ENCODE measurements at regions not wholly inside any gene's neighbourhood (a gene's known extent, or its start where the extent isn't known, plus 50 kb on each side); places are given as distances from the start of the nearest gene placed in this dataset.

DNA sequence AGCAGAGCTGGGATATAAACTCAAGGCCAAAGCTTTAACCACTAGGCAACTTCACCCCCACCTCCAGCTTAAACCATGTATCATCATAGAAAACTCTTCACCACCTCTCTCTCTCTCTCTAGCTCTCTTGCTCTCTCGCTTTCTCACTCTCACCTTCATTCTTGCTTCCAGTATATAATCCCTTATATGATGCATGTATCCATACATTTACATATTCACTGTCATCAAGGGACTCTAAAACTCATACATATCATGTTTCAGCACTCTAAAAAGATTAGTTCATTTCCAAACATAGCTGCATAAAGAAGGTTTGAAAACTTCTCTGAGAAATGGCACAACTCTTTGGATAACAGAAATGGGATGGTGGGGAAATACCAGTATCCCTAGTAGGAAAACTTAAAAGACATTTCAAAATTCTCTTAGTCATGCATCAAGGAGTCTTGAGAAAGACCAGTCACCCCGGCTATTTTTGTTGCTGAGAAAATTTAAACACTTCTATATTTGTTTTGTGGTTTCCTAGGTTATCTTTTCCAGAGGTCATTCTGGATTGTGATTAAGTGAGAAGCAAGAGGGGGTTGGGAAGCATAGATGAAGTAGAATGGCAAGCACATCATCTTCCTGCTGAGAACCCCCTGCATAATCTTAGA is 447.8 kb upstream of the THBS1 start:
- DNase-seq (ENCODE audit: low spot score in 2 of 2): no peak
- no peak for FAIRE-seq

DNA sequence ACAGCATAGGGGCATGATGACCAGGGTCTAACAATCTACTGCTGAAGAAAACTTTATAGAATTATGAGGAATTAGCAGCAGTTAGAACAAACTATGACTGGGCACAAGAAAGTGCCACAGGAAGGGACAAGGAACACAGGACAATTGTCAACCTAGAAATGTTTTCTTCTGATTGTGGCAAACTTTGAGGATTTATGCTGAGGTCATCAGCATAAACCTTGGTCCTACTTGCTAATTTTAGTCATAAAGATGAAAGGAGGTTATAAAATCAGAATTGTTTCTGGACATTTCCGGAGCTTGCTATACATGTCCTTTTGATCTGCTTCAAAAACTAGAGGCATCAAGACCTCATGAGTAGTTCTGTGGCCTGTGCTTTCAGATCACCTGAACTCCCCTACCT is 446.6 kb upstream of the THBS1 start:
- no peak for DNase-seq (ENCODE audit: low spot score in 2 of 2)
- no peak for FAIRE-seq

DNA sequence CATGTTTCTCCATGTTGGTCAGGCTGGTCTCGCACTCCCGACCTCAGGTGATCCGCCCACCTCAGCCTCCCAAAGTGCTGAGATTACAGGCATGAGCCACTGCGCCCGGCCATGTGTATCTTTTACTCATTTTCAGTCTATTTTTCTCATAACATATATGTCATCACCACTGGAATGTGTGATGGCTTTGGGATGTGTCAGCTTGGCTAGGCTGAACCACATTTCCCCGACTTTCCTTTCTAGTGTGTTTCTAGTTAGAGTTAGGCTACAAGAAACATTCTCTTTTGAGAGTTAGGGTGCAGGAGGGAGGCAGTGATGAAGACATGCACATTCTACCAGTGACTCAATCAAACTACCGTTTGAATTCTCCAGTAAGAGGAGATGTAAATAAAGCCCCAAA is 444.9 kb upstream of the THBS1 start:
- FAIRE-seq (no peak), DNase-seq (ENCODE audit: low spot score in 2 of 2) (no peak)

DNA sequence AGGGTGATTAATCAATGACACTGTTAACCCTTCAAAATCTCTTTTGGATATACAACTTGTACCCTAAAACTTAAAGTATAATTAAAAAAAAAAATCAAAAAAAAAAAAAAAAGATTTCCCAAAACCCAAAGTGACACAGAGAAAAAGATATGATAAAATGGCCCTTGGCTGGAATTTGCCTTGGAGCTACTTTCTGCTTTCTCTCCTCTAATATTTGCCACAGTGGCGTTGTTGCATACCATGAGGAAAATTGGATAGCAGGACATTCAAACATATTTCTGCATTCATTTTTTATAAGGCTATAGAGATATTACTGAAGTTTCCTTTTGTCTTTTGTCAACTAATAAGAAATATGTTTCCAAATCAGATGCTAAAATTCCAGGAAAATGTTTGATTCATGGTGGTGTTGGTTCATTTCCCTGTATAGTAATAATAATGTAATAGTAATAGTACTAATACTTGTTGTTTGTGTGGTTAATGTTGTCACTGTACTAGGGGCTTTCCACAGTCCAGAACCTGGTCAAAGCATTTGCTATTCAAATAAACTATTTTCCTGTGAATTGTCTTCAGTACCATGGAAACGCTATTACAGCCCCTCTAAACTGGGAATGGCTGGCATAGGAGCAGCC is 441.3 kb upstream of the THBS1 start:
- DNase-seq (ENCODE audit: low spot score in 2 of 2): no peak
- FAIRE-seq: no peak

DNA sequence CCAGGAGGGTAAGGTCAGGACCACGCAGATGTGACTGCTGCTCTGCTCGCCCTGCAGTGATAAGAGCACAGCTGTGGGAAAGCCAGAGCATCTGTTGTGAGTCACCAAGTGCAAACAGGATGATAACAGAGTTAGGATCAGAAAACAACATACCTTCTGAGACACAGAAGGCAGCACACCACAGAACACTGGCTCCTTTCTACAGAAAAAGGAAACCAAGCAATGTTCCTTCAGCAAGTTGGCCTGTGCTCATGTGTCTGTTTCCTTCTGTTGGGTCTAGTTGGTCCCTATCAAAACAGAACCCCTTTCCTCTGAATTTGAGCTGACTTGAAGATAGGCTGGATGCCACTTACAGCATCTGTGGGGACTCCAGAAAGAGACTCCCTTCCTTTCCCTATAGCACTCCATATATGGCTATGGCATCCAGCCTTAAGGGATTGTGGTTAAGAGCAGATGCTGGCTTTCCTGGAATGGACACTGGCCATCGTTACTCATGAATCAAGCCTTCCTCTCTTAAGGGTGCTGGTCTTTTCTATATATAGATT is 440.7 kb upstream of the THBS1 start:
- no peak for FAIRE-seq
- DNase-seq (ENCODE audit: low spot score in 2 of 2): no peak

GRCh38 chr15:39142500-39142899 is 438.4 kb upstream of the THBS1 start:
- FAIRE-seq (no peak), DNase-seq (ENCODE audit: low spot score in 2 of 2) (no peak)

GRCh38 chr15:39143479-39143878 is 437.4 kb upstream of the THBS1 start:
- FAIRE-seq (no peak), DNase-seq (ENCODE audit: low spot score in 2 of 2) (no peak)

DNA sequence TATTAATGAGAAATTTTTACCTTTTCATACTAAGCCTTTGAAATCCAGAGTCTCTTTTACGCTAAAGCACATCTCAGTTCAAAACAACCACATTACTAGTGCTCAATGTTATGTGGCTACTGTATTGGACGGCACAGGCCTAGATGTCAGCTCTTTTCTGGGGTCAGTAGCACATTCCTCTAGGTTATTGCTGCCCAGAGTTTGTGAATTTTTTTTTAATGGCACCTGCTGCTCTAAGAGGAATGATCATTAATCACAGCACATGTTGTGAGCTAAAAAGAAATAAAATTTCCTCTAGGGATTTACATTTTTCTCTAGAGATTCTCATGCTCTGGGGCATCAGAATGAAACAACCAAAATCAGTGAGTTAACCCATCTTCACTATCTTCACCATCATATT is 436.8 kb upstream of the THBS1 start:
- FAIRE-seq: no peak
- no peak for DNase-seq (ENCODE audit: low spot score in 2 of 2)

- FAIRE-seq (no peak), DNase-seq (ENCODE audit: low spot score in 2 of 2) (no peak)
Observed at GRCh38 chr15:39144613-39145499, 436.0 kb upstream of the THBS1 start.

- FAIRE-seq: no peak
- no peak for DNase-seq (ENCODE audit: low spot score in 2 of 2)
Observed at GRCh38 chr15:39145854-39146625, 434.8 kb upstream of the THBS1 start.

DNA sequence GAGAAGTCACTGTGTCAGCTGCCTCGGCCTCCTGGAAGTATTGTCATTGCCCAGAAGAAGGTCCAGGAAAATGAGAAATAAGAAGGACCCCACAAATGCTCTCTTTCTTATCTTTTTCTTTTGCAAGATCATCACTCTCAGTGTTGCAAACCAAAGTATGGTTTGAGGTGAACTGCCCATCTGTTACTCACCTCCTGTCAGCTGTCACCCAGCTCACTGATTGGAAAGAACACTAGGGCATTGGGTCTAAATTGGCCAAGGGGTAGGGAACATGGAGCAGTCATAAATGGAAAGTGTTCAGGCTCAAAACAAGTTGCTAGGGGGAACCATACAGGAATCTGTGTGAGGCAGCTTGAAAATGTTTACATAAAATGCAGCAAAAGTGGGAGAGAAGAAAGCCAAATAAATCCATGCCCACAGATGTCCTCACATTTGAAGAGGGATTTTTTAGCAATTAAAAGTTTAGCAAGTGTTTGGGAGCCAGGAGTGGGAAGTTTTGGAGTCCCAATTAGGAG is 431.2 kb upstream of the THBS1 start:
- FAIRE-seq: no peak

DNA sequence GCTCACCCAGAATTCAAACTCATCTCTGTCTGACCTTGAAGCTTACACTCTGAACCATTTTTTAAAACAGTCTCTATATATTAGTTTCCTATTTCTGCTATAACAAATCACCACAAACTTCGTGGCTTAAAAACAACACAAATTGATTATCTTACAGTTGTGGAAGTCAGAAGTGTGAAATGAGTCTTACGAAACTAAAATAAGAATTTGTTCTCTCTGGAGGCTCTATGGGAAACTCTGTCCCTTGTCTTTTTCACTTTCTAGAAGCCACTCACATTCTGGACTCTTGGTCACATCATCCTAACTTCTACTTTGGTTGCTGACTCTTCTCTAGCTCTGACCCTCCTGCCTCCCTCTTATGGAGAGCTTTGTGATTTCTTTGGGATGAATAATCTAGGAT is 429.3 kb upstream of the THBS1 start:
- DNase-seq (ENCODE audit: low spot score in 2 of 2): no peak
- FAIRE-seq: no peak

More for the DNA sequence above, 431.2 kb upstream of the THBS1 start:
- no peak for DNase-seq (ENCODE audit: low spot score in 2 of 2)

- FAIRE-seq (no peak), DNase-seq (ENCODE audit: low spot score in 2 of 2) (no peak)
Observed at GRCh38 chr15:39153058-39153714, 427.7 kb upstream of the THBS1 start.

DNA sequence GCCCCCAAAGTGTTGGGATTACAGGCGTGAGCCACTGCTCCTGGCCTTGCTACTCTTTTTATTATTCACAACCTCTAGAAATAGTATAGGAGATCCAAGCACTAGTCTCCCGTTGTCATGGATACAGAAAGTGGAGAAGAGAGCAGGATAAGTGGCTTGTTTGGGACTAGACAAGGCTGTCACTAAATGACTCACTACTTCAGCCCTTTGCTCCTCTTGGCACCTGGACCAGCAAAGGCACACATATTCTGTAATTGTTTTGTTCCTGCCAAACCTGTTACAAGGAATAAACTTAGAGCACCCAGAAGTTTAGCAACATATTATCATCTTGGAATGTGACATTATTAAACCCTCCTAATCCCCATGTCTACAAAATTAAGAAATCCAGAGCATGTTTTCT is 427.2 kb upstream of the THBS1 start:
- peak in 1 of 2 donors; percentile 18 for DNase-seq (ENCODE audit: low spot score in 2 of 2)

GRCh38 chr15:39154227-39154638 is 426.6 kb upstream of the THBS1 start:
- FAIRE-seq (no peak), DNase-seq (ENCODE audit: low spot score in 2 of 2) (no peak)

More for the DNA sequence above, 427.2 kb upstream of the THBS1 start:
- FAIRE-seq: no peak

DNA sequence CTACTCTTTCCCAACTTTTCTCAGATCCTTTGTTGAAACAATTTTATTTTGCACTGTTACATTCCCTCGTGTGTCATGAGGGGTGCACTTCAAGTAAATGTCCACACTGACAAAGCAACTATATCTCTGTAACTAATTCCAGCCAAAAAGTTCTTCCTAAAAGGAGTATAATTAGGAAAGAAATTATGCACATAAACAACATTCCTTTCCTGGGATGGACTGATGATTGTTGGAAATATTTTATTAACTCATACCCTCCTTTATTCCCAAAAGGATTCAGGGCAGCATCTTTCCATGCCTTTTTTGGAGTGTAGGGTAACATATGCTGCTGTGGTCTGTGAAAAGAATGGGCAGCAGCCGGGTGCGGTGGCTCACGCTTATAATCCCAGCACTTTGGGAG is 426.1 kb upstream of the THBS1 start:
- FAIRE-seq: no peak

DNA sequence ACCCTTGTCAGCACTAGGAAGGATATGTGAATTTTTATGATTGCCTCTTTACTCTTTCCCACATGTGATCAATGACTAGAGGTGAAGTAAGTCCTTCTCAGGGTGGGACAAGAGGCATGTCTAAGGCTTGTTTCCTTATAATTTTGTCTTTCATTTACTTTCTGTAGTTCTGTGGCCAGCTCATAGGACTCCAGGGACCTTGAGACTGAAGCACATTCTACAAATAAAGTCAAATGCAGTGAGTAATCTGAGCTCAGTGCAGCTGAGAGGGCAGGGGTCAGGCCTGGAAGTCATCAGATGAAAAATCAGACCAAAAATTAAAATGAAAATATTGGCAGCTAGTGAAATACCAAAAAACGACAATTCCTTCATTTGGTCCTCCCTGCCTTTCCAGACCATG is 424.7 kb upstream of the THBS1 start:
- FAIRE-seq: no peak

More for the DNA sequence above, 426.1 kb upstream of the THBS1 start:
- no peak for DNase-seq (ENCODE audit: low spot score in 2 of 2)

GRCh38 chr15:39156646-39157250 is 424.1 kb upstream of the THBS1 start:
- no peak for FAIRE-seq
- DNase-seq (ENCODE audit: low spot score in 2 of 2): no peak

More for the DNA sequence above, 424.7 kb upstream of the THBS1 start:
- no peak for DNase-seq (ENCODE audit: low spot score in 2 of 2)

GRCh38 chr15:39157882-39158281 is 423.0 kb upstream of the THBS1 start:
- no peak for DNase-seq (ENCODE audit: low spot score in 2 of 2)

More at GRCh38 chr15:39157882-39158281, 423.0 kb upstream of the THBS1 start:
- no peak for FAIRE-seq

All from frontal cortex (tissue), 3 donors.